SKM-1 (cell line): ENCODE measurements at regions not wholly inside any gene's neighbourhood (a gene's known extent, or its start where the extent isn't known, plus 50 kb on each side); places are given as distances from the start of the nearest gene placed in this dataset.
A peak's percentile ranks its signal among the peaks of the same experiment; 100 is the strongest.

Experiments used
- DNase-seq: peaks from one replicate; lab custom pipeline; 2025; ENCODE audit not compliant: unreplicated experiment; lab: John Stamatoyannopoulos, UW

DNA sequence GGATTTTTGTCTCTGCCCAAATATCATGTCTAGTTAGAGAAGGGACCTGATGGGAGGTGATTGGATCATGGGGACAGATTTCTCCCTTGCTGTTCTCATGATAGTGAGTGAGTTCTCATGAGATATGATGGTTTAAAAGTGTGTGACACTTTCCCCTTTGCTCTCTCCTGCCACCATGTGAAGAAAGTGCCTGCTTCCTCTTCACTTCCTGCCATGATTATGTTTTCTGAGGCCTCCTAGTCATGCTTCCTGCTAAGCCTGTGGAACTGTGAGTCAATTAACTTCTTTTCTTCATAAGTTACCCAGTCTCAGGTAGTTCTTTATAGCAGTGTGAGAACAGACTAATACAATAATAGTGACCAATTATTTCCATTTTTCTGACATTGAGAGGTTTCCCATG is 167.3 kb upstream of the CYRIA start:
- no peak for DNase-seq

DNA sequence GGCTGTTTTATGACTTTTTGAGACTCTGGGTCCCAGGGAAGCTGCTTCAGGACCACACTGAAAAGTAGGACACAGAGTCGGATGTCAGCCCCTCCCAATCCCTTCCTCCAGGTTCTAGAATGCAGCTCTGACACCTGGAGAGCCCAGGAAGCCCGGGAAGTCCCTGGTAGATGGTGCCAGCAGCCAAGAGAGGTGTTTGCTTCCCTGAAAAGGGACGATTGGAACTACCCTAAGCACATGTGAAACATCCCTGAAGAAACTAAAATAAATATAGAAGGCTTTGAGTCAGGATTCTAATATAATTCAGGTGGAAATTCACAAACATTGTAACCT is 163.2 kb upstream of the CYRIA start:
- DNase-seq = no peak

DNA sequence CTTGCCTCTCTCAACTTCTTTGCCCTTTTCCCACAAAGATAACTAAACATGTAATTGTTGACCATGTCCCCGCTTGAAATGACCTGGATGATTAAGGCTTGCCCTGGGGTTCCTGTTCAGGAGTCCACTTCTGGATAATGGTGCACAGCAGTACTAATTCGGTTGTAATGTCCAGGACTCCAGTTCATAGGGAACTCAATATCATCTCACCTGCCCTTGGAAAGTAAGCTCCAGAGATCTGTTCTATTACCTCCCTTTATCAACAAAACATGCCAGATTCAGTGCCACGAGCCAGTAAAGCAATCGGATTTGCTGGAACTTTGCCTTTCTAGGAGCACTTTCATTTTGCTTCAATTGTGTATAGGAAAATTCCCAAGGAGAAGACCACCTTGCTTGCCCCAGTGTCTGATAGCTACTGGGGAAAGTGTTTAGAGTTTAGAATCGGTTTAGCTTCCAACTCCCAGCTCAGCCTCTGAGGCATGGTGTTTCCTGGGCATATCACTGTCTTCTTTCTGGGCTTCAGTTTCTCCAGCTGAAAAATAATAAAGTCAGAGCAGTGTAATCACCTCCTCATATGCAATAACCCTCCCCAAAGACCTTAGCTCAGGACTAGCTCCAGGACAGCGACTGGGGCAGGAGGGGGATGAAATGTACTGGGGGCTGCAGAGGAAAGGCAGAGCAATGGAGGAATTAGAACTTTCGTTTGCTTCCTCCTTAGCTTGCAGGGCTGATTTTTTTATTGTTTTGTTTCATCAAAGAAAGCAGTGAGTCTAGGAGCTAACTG is 162.6 kb upstream of the CYRIA start:
- no peak for DNase-seq

DNA sequence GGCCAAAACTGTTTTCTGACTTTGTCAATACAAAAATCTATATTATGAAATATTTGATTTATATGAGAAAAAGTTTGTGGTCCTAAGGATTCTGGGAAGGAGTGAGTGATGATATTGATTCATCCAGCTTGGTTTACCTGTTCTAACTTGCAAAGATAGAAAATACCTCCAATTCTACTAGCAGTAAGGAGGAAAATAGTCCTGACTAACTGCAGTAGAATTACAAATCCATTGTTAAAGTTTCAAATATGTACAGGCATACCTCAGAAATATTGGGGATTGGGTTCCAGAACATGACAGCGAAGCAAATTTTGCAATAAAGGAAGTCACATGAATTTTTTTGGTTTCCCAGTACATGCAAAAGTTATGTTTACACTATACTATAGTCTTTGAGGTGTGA is 158.8 kb upstream of the CYRIA start:
- no peak for DNase-seq

DNA sequence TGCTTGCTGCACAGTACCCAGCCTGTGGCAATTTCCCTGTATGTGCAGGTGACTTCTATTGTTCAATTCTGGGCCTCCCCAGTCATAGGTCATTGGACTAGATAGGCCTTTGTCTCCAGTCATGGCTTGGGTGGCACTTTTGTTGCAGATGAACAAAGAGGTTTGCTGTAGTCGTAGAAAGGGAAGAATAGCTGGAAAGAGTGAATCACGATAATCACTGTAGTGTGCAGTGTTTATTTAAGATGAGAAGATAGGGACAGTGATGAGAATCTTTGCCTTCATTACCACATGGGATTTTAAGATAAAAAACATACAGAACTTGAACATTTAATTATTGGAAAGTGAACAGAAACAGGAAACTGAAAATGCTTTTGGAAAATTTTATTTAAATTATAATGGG is 156.1 kb upstream of the CYRIA start:
- no peak for DNase-seq

DNA sequence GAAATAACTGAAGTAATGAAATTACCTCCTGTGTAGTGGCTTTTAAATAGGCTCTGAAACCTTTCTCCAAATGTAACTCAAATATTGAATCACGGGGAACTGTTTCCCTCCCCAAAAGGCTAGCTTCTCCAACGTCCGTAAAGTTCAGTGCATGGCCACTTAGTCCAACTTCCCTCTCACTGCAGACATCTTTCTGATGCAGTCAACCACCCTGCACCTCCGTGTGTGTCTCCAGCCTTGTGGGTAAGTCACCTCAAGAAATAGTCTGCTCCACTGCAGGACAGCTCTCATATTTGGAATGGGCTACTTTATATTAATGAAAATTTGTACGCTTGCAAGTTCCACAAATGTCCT is 152.5 kb upstream of the CYRIA start:
- DNase-seq = no peak

DNA sequence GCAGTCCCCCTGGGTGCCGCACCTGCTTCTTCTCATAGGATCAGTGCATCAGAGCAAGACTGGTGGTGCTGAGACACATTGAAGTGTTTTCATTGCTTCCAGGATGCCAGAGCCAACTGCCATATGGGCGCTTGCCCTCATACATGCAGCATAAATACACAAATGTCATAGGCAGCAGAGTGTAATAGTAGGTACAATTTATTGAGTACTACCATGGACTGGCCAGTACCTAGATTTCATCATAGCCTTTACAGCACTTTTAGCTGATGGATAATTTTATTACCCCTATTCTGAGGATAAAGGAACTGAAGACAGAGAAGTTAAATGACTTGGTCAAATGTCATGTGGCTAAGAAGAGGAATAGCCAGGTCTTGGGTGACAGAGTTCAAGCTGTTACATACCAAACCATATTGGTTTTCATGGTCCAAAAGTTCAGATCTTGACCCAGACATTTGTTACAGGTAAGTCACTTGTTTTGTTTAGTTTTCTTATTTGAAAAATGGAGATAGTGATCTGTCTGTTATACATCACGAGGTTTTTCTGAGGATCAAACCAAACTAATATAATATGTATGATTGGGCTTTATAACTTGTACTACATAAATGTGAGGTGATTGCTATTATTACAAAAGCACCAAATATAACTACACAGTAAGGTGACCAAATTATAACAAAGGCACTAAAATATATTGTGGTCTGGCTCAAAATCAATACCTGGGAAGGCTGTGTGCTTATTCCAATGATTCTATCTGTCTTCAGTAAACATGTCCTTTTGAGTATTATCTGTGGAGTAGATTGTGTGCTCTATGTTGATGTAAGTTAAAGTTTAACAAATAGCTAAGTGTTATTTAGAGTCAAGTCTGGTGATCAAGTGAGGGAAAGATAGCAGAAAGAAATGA is 151.9 kb upstream of the CYRIA start:
- DNase-seq = no peak

DNA sequence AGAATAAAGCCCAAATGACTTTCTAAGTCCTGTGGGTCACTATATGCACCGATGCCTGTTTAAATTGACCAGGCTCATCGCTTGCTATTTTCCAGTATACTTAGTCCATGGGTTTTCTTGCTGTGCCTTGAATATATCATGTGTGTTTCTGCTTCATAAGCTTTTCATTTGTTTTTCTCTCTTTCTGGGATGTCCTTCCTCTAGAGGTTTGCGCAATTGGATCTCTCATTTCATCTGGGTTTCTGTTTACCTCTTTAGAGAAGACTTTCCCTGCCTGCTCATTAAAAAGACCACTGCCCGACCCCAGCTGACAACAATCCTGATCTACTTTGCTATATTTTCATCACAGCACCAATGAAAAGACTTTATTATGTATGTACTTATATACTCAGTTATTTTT is 150.9 kb upstream of the CYRIA start:
- no peak for DNase-seq

DNA sequence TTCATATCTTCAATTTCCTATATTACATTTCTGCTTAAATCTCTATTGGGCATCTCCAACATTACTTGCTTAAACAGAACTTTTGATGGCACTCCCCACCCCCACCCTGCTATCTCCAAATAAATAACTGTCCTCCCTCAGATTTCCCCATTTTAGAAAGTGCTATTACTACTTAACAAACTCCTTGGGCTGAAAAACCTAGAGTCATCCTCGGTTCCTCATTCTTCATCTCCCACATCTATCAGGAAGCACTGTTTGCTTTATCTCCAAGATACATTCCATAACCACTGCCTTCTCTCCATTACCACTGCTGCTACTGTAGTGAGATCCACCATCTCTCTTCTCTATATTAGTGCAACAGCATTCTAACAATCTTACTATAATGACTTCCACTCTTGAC is 150.4 kb upstream of the CYRIA start:
- DNase-seq = no peak

DNA sequence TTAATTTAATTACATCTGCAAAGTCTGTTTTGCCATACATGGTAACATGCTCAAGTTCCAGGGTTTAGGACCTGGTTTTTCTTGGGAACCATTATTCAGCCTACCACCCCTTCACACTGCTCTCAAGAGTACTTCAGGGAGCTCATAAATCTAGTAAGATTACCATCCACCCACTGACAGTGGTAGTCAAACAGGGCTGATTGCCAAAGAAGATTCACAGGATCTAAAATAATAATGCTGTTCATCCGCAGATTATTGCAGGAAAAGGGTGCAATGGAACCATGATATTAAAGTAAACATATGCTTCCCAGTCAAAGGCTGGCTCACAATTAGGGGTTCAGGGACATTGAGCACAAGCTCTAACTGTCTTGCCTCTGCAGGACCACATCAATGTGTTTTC is 148.0 kb upstream of the CYRIA start:
- no peak for DNase-seq

DNA sequence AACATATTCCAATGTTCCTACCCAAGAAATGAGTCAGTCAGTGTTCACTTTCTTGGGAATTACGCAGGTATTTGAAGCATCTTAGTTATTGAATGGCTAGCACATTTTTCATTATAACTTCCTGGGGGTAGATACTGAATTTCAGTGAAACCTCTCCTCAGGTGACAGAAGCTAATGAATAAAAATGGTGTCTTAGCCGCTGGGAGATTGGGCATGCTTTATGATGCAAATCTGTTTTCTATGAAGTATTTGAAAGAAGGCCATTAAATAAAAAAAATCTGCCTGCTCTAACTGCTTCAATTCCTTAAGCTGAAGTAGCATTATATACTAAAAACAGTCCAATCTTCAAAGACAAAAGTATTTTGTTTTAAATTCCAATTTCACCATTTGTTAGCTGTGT is 132.8 kb upstream of the CYRIA start:
- no peak for DNase-seq

DNA sequence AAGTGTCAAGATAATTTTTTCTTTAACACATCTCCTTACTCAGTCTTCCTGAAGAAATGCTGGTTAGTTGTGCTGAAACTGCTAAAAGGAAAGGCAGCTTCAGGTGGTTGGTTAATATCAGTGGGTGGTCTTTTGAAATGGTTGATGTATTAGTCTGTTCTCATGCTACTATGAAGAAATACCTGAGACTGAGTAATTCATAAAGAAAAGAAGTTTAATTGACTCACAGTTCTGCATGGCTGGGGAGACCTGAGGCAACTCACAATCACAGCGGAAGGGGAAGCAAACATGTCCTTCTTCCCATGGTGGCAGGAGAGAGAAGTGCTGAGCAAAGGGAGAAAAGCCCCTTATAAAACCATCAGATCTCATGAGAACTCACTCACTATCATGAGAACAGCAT is 125.9 kb upstream of the CYRIA start:
- DNase-seq = no peak

DNA sequence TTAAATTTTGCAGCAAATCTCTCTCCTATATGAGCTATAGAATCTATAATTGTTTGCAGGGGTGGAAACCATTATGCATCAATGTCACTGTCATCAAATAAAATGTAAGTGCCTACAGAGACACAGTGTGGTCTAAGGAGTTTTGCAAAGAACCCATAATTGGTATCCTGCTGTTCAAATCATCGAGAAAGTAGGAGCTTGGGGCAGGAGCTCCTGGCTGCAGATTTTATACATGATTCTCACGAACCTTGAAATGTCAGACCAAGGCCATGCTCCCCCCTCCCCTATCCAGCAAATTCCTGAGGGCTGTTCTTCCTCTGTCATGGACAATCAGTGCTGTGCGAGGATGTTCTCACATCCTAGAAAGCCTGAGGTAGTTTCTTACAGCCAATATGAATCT is 119.5 kb upstream of the CYRIA start:
- DNase-seq = no peak

DNA sequence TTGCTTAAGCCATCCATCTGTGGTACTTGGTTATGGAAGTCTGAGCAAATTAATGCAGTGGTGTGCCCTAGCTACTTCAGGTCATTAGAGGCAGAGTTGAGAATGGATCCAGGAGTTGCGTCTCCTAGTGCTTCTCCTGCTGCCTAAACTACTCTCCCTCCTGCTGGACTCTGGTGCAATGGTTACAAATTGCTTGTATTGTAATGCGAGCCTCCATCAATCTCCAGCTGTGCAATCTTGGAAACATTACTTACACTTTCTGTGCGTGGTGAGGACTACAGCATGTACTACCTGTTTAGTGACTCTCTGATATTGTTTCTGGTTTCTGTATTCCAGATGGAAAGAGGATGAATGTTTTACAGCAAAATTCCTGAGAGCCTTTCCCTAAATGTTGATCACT is 119.0 kb upstream of the CYRIA start:
- no peak for DNase-seq

DNA sequence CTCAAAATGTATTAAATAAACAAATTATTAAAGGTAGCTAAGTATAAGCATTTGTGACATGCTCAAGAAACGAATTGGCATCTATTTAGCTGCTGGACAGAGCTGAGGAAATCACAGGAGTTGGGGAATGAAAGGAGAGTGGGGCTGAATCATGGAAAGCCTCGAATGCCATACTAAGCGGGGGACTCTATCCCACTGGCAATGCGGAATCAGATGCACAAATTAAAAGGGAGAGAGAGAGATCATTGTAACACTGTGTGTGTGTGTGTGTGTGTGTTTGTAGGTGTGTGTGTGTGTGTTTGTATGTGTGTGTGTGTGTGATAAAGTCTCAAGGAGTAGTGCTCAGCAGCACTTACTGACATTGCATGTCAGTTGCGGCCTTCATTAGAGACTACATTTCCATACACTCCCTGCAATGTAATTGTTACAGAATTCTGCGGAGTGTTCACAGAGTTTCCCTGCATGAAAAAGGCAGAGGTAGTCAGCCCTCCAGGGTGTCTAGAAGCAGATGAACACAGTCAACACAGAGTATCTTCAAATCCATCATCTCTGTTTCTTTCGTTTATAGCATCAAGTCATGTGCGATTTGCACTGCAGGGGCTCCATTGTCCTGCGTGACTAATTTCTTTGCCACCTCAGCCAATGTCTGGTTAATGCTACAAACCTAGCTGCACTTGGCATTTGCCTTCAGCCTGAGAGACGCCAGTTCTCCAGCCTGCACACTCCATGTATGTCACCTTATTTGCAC is 111.7 kb upstream of the CYRIA start:
- DNase-seq = no peak

DNA sequence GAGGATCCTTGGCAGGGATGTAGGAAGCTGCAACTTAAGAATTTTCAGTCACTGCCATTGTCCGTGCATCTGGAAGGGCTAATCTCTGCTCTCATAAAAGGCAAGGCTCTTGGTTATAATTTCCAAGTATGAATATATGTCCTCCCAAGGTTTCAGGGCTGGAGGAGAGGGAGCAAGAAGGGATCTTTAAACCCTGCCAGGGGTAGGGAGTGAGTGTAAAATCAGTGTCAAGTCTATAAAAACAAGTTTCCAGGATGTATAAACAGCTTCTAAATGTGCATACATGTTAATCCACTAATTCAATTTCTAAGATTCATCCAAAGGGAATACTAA is 110.2 kb upstream of the CYRIA start:
- no peak for DNase-seq

DNA sequence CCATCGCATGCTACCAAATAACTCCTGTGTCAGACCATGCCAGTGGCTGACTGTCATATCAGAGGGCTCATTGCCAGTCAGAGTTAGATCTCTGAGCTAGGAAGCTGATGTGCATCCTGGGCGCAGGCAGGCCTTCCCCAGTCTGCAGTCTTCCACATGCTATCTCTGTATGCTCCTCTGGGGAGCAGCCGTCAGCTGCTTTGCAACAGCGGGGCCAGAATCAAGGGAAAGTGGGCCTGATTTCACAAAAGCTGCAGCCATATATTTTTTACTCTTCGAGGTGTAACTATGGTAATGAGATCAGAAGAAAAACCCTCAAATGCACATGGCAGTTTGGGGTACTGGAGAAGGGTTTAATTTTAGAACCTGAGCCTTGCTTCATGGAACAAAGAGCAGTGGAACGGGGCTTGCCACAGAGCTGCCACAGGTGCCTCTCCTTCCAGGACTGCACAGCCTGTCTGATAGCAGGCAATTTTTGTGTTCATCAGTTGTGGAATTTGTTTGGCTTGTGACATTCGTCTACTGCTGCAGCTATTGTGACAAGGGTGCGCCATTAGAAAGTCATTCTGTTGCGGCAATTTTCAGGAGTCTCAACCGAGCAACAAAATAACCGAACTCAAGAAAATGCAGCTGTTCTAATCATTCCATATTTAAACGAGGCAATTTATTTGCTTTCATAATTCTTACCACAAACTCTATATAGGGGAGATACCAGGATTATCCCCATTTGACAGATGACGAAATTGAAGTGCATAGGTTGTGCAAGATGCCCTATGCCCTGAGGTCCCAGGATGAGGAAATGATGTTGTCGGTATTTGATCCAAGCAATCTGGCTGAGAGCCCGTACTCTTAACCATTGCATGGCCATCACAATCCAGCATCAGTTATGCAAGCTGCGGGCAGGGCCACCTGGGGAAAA is 109.6 kb upstream of the CYRIA start:
- DNase-seq = peak; percentile 29

DNA sequence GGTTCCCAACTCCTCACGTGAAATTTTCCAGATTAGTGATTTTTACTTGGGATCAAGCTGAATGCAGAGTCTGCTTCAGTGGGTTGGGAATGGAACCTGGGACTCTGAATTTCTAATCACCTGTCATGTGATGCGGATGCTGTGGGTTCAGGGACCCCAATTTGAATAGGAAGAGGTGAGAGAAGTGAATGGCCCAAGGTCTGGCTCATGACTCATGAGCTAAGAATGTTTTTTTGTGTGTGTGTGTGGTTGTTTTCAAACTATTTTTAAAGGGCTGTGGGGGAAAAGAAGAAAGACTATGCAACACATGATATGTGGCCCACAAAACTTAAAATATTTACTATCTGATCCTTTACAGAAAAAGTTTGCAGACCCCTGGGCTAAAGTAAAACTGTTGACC is 108.5 kb upstream of the CYRIA start:
- no peak for DNase-seq

DNA sequence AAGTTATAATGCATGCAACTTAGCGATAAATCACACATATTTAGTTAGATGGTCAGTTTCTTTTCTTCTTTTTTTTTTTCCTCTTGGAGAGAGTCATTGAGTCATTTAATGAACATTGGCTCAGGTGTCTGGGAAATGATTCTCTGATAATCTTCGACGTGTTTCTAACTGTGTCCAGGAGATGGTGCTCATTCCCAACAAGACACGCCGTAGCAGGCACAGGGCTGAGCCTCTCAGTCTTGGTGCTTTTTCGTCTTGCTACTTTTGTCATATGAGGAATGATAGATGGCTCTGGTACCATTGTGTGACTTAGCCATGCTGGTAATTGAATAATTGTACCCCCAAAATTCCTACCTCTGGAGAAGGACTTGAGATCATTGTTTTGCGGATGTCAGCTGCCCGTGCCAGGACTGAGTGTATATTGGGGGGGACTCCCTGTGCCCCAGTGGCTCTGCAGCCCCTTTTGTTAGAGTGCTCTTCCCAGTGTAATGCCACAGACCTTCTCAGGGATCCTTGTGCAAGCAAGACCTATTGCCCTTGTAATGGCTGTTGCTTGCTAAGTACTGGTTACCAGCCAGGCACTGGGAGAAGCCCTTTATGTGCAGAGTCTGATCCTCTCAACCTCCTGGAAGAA is 107.6 kb upstream of the CYRIA start:
- peak; percentile 37 for DNase-seq

DNA sequence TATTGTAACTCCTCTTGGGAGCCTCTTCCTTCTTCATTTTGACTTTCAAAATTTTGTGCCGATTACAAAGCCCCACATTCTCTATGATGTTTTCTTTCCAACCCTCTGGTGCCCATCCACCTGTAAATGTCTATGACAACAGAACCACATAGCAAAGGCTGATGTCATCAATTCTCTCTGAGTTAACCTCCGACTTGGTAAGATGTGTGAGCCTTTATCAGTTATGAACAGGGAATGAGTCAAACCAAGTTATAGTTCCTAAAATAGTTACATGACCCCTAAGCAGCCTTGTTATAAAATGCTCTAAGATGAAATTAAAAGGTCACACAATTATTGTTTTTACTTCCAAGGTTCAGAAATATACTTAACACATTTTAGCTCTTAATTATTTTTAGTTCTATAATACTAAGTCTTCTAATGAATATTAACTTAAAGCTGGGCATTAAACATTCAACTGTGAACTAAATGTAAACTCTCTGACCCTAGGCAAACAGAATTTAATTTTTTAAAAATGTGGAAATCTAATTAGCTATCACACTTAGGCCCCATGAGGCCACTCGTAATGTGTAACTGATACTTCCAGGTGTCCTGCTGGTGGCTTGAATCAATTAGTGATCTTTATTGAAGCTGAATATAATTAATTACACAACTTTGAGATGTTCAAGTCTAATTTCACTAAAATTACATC is 102.3 kb upstream of the CYRIA start:
- no peak for DNase-seq
